H9 (cell line): ENCODE measurements at regions not wholly inside any gene's neighbourhood (a gene's known extent, or its start where the extent isn't known, plus 50 kb on each side); places are given as distances from the start of the nearest gene placed in this dataset.

ENCODE experiments used
- DNase-seq: peaks from one replicate; pipeline ENCODE4 v3.0.0-alpha.2; 2017
- H2AFZ ChIP-seq: one replicate; pipeline ENCODE4 v1.6.1; 2013; ENCODE audit warnings: mild to moderate bottlenecking, low read length, control low read depth, moderate library complexity
- H2AK5ac ChIP-seq: 2 replicates; pipeline ENCODE4 v1.6.1; 2013; ENCODE audit warnings: low read length, control low read depth, mixed read lengths; ENCODE audit not compliant: insufficient read length
- H2BK120ac ChIP-seq: one replicate; pipeline ENCODE4 v1.6.1; 2013; ENCODE audit warnings: low read depth, mild to moderate bottlenecking, low read length, control low read depth, inconsistent platforms; ENCODE audit not compliant: poor library complexity, severe bottlenecking
- H2BK12ac ChIP-seq: 2 replicates; pipeline ENCODE4 v1.6.1; 2013; ENCODE audit warnings: low read length, control low read depth, mixed read lengths, low read depth; ENCODE audit not compliant: insufficient read length
- H2BK15ac ChIP-seq: 2 replicates; pipeline ENCODE4 v1.6.1; 2013; ENCODE audit warnings: low read depth, low read length, control low read depth
- H2BK20ac ChIP-seq: one replicate; pipeline ENCODE4 v1.6.1; 2013; ENCODE audit warnings: low read depth, mild to moderate bottlenecking, low read length, control low read depth, inconsistent platforms; ENCODE audit not compliant: poor library complexity, severe bottlenecking
- H2BK5ac ChIP-seq: 2 replicates; pipeline ENCODE4 v1.6.1; 2013; ENCODE audit warnings: low read length, control low read depth, mixed read lengths; ENCODE audit not compliant: insufficient read length
- H3K14ac ChIP-seq: 2 replicates; pipeline ENCODE4 v1.6.1; 2013; ENCODE audit warnings: low read length, control low read depth; ENCODE audit not compliant: insufficient read depth
- H3K18ac ChIP-seq: 2 replicates; pipeline ENCODE4 v1.6.1; 2013; ENCODE audit warnings: low read depth, mild to moderate bottlenecking, mixed read lengths, low read length, control low read depth; ENCODE audit not compliant: insufficient read length
- H3K23ac ChIP-seq: 2 replicates; pipeline ENCODE4 v1.6.1; 2013; ENCODE audit warnings: low read length, control low read depth, mixed read lengths, low read depth; ENCODE audit not compliant: insufficient read length
- H3K23me2 ChIP-seq: 2 replicates; pipeline ENCODE4 v1.6.1; 2013; ENCODE audit warnings: low read depth, mild to moderate bottlenecking, mixed read lengths, low read length, control low read depth; ENCODE audit not compliant: insufficient read length, poor library complexity, severe bottlenecking
- H3K27ac ChIP-seq: 2 replicates; pipeline ENCODE4 v1.5.1; 2013; ENCODE audit warnings: low read length, control low read depth, mixed read lengths, low read depth; ENCODE audit not compliant: insufficient read length
- H3K27me3 ChIP-seq: 2 replicates; pipeline ENCODE4 v1.6.1; 2013; ENCODE audit warnings: low read length, control low read depth, inconsistent platforms; ENCODE audit not compliant: insufficient read depth
- H3K4ac ChIP-seq: 2 replicates; pipeline ENCODE4 v1.6.1; 2013; ENCODE audit warnings: low read depth, mild to moderate bottlenecking, control low read depth, inconsistent platforms, low read length, moderate library complexity
- H3K4me1 ChIP-seq: 2 replicates; pipeline ENCODE4 v1.6.1; 2013; ENCODE audit warnings: low read length, control low read depth, inconsistent platforms; ENCODE audit not compliant: insufficient read depth
- H3K4me2 ChIP-seq: 2 replicates; pipeline ENCODE4 v1.6.1; 2013; ENCODE audit warnings: low read length, control low read depth, mixed read lengths; ENCODE audit not compliant: insufficient read length, insufficient read depth
- H3K56ac ChIP-seq: 2 replicates; pipeline ENCODE4 v1.6.1; 2013; ENCODE audit warnings: low read depth, mild to moderate bottlenecking, mixed read lengths, low read length, control low read depth; ENCODE audit not compliant: insufficient read length
- H3K79me1 ChIP-seq: 2 replicates; pipeline ENCODE4 v1.6.1; 2013; ENCODE audit warnings: low read depth, mild to moderate bottlenecking, moderate library complexity, low read length, control low read depth, inconsistent platforms; ENCODE audit not compliant: insufficient read depth, poor library complexity, severe bottlenecking
- H3K79me2 ChIP-seq: 2 replicates; pipeline ENCODE4 v1.6.1; 2013; ENCODE audit warnings: low read length, control low read depth, inconsistent platforms; ENCODE audit not compliant: insufficient read depth
- H3K9ac ChIP-seq: 2 replicates; pipeline ENCODE4 v1.6.1; 2013; ENCODE audit warnings: low read length, control low read depth, mixed read lengths; ENCODE audit not compliant: insufficient read length; ENCODE audit errors: extremely low read depth
- H3K9me3 ChIP-seq: one replicate; pipeline ENCODE4 v1.6.1; 2013; ENCODE audit warnings: low read depth, low read length, inconsistent platforms; ENCODE audit not compliant: control insufficient read depth
- H3T11ph ChIP-seq: one replicate; pipeline ENCODE4 v1.6.1; 2013; ENCODE audit warnings: mild to moderate bottlenecking, low read length, control low read depth, inconsistent platforms
- H4K20me1 ChIP-seq: one replicate; pipeline ENCODE4 v1.6.1; 2013; ENCODE audit not compliant: control insufficient read depth, insufficient read length, insufficient read depth
- H4K5ac ChIP-seq: 2 replicates; pipeline ENCODE4 v1.6.1; 2013; ENCODE audit warnings: low read depth, mild to moderate bottlenecking, mixed read lengths, low read length, control low read depth; ENCODE audit not compliant: insufficient read length
- H4K8ac ChIP-seq: replicated peaks from 2 replicates; pipeline ENCODE4 v1.6.1; 2013; ENCODE audit warnings: low read length, control low read depth, mixed read lengths, low read depth; ENCODE audit not compliant: insufficient read length
- H4K91ac ChIP-seq: 2 replicates; pipeline ENCODE4 v1.6.1; 2013; ENCODE audit warnings: low read depth, mild to moderate bottlenecking, moderate library complexity, mixed read lengths, low read length, control low read depth; ENCODE audit not compliant: insufficient read length
- H3K27ac Mint-ChIP-seq, 3 experiments: 2 replicates in 2 of 3; 3 replicates in 1 of 3; pipeline ENCODE4 v1.8.0; 2020 to 2021; ENCODE audit warnings: mixed read lengths in 3 of 3, mild to moderate bottlenecking in 1 of 3, moderate library complexity in 1 of 3
- H3K27me3 Mint-ChIP-seq: 2 replicates; pipeline ENCODE4 v1.8.0; 2021; ENCODE audit warnings: low read depth, mild to moderate bottlenecking, moderate library complexity, mixed read lengths
- H3K36me3 Mint-ChIP-seq, 3 experiments: 2 replicates in 2 of 3; 3 replicates in 1 of 3; pipeline ENCODE4 v1.8.0; 2020 to 2021; ENCODE audit warnings: low read depth in 3 of 3, mixed read lengths in 3 of 3; ENCODE audit not compliant: insufficient read depth in 1 of 3
- H3K4me1 Mint-ChIP-seq, 2 experiments: 2 replicates each; pipeline ENCODE4 v1.8.0; 2020; ENCODE audit warnings: mixed read lengths in 2 of 2
- H3K4me3 Mint-ChIP-seq, 2 experiments: 2 replicates in 1 of 2; 3 replicates in 1 of 2; pipeline ENCODE4 v1.8.0; 2020 to 2021; ENCODE audit warnings: mild to moderate bottlenecking in 2 of 2, mixed read lengths in 2 of 2, moderate library complexity in 1 of 2
- H3K9me3 Mint-ChIP-seq, 2 experiments: 2 replicates in 1 of 2; 3 replicates in 1 of 2; pipeline ENCODE4 v1.8.0; 2020; ENCODE audit warnings: mild to moderate bottlenecking in 2 of 2, mixed read lengths in 2 of 2, moderate library complexity in 1 of 2
- WGBS: extraction: QIAGEN DNeasy Blood & Tissue Kit; methylation state at CpG from one replicate; pipeline ENCODE4 v1.1.7; 2013; ENCODE audit warnings: missing lambda C conversion rate, low lambda C conversion rate, mixed read lengths; ENCODE audit not compliant: insufficient read length; ENCODE audit errors: extremely low coverage; 5-methylcytosine and 5-hydroxymethylcytosine counted together
- TF ChIP-seq, protein P1 (sequence below): fragments of 200-600 bp; sonication (generic); conservative IDR thresholded peaks from 3 replicates; pipeline ENCODE4 v1.8.0; 2021; ENCODE audit warnings: antibody characterized with exemption, mild to moderate bottlenecking

DNA sequence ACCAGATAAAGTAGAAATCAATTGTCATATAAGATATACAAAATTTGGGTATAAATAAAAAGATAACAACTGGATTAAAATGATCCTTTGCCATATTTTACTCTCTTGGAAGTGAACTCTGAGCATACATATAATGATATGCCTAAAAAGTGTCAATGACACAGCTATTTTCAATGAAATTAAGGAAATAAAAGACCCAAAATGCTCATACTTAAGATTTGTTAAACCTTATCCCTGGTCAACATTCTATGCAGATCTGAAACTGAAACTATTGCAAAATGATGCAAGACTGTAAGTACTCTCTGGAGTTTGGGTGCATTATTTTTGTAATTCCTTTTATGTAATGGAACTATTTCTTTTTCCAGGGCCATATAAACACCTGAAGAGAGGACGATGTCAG lies 119.0 kb upstream of the SGK1 start:
- no peak overlapping the region for H3K4ac ChIP-seq
- H2BK5ac ChIP-seq: no peak overlapping the region
- Mint-ChIP-seq H3K27ac (no peak overlapping the region), H3K27me3 (no peaks in the 10 kb centered on the region), H3K4me1 (peaks cover 18% of the 10 kb centered on the region in 2 experiments), H3K4me3 (no peak overlapping the region), H3K36me3 (no peaks in the 10 kb centered on the region), H3K9me3 (no peaks in the 10 kb centered on the region)
- H3K23me2 ChIP-seq: no peaks in the 10 kb centered on the region
- no peak overlapping the region for H2BK20ac ChIP-seq
- H3K14ac ChIP-seq: no peak overlapping the region
- H4K91ac ChIP-seq: no peak overlapping the region
- H2AK5ac ChIP-seq: no peak overlapping the region
- H4K5ac ChIP-seq: no peak overlapping the region
- no peak overlapping the region for H2BK120ac ChIP-seq
- no peak overlapping the region for H4K8ac ChIP-seq
- H3T11ph ChIP-seq: no peak overlapping the region
- no peak overlapping the region for H2BK12ac ChIP-seq
- H3K79me1 ChIP-seq: no peaks in the 10 kb centered on the region
- H2BK15ac ChIP-seq: no peak overlapping the region
- H3K18ac ChIP-seq: no peak overlapping the region
- no peak overlapping the region for H3K56ac ChIP-seq
- H3K27me3 ChIP-seq: no peaks in the 10 kb centered on the region
- no peak for DNase-seq
- no peak overlapping the region for H3K23ac ChIP-seq
- H3K4me1 ChIP-seq: no peaks in the 10 kb centered on the region
- H3K4me2 ChIP-seq: no peak overlapping the region
- TF ChIP-seq, protein P1, sequence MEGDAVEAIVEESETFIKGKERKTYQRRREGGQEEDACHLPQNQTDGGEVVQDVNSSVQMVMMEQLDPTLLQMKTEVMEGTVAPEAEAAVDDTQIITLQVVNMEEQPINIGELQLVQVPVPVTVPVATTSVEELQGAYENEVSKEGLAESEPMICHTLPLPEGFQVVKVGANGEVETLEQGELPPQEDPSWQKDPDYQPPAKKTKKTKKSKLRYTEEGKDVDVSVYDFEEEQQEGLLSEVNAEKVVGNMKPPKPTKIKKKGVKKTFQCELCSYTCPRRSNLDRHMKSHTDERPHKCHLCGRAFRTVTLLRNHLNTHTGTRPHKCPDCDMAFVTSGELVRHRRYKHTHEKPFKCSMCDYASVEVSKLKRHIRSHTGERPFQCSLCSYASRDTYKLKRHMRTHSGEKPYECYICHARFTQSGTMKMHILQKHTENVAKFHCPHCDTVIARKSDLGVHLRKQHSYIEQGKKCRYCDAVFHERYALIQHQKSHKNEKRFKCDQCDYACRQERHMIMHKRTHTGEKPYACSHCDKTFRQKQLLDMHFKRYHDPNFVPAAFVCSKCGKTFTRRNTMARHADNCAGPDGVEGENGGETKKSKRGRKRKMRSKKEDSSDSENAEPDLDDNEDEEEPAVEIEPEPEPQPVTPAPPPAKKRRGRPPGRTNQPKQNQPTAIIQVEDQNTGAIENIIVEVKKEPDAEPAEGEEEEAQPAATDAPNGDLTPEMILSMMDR: no peak
- H3K27ac ChIP-seq: no peak overlapping the region
- H3K79me2 ChIP-seq: no peaks in the 10 kb centered on the region
- WGBS: no CpG with 5 or more reads among the region's 1 CpG
- no peak overlapping the region for H2AFZ ChIP-seq
- no peaks in the 10 kb centered on the region for H4K20me1 ChIP-seq
- H3K9me3 ChIP-seq: no peaks in the 10 kb centered on the region
- no peak overlapping the region for H3K9ac ChIP-seq
